GM12892 (cell line): ENCODE measurements at regions not wholly inside any gene's neighbourhood (a gene's known extent, or its start where the extent isn't known, plus 50 kb on each side); places are given as distances from the start of the nearest gene placed in this dataset.

Source experiments
- DNase-seq: peaks from one replicate; pipeline ENCODE4 v3.0.0; 2011; ENCODE audit not compliant: insufficient read length
- FAIRE-seq: peaks from 2 replicates; lab custom pipeline; 2011; peaks lifted over from hg19 to GRCh38; lab: Jason Lieb, UNC
- POLR2A ChIP-seq: IDR thresholded peaks from 2 replicates; pipeline ENCODE4 v1.6.1; 2011; ENCODE audit warnings: low read depth, low read length, control low read depth
- POLR2AphosphoS5 ChIP-seq: IDR thresholded peaks from 2 replicates; pipeline ENCODE4 v1.6.1; 2011; ENCODE audit warnings: low read depth, low read length, control low read depth
- TAF1 ChIP-seq: IDR thresholded peaks from 2 replicates; pipeline ENCODE4 v1.6.1; 2011; ENCODE audit warnings: low read depth, mild to moderate bottlenecking, control low read depth, low read length, borderline replicate concordance

- DNase-seq (no peak), FAIRE-seq (no peak)
- no peak for TF ChIP-seq POLR2AphosphoS5
These were observed 95.7 kb downstream of the ATPSCKMT start for GRCh38 chr5:10153808-10154537.

GRCh38 chr5:10153394-10153793 is 96.3 kb downstream of the ATPSCKMT start:
- TF ChIP-seq POLR2A (no peak), POLR2AphosphoS5 (no peak), TAF1 (no peak)
- FAIRE-seq, result no peak
- DNase-seq, result no peak

- no peak for DNase-seq
- no peak for TF ChIP-seq POLR2A
- no peak for TF ChIP-seq TAF1
- TF ChIP-seq POLR2AphosphoS5, result no peak
- FAIRE-seq, result no peak
These were observed 98.0 kb downstream of the ATPSCKMT start for GRCh38 chr5:10151656-10152055.

GRCh38 chr5:10149911-10150310 is 99.8 kb downstream of the ATPSCKMT start:
- no peak for DNase-seq
- FAIRE-seq, result no peak
- TF ChIP-seq TAF1 (no peak), POLR2AphosphoS5 (no peak), POLR2A (no peak)

- DNase-seq (no peak), FAIRE-seq (no peak)
- TF ChIP-seq POLR2A (no peak), POLR2AphosphoS5 (no peak), TAF1 (no peak)
These were observed 103.7 kb downstream of the ATPSCKMT start for GRCh38 chr5:10145923-10146401.

- DNase-seq (no peak), FAIRE-seq (no peak)
- no peak for TF ChIP-seq POLR2AphosphoS5
- no peak for TF ChIP-seq TAF1
- no peak for TF ChIP-seq POLR2A
These were observed 105.6 kb downstream of the ATPSCKMT start for GRCh38 chr5:10144040-10144439.

GRCh38 chr5:10140195-10140973 is 109.3 kb downstream of the ATPSCKMT start:
- no peak for DNase-seq
- TF ChIP-seq POLR2AphosphoS5 (no peak), POLR2A (no peak), TAF1 (no peak)
- FAIRE-seq, result no peak

GRCh38 chr5:10138395-10139057 is 111.2 kb downstream of the ATPSCKMT start:
- DNase-seq (no peak), FAIRE-seq (no peak)
- TF ChIP-seq POLR2AphosphoS5 (no peak), POLR2A (no peak), TAF1 (no peak)

- DNase-seq (no peak), FAIRE-seq (no peak)
- no peak for TF ChIP-seq POLR2AphosphoS5
- no peak for TF ChIP-seq POLR2A
- TF ChIP-seq TAF1, result no peak
These were observed 115.9 kb downstream of the ATPSCKMT start for GRCh38 chr5:10133830-10134229.

- DNase-seq (no peak), FAIRE-seq (no peak)
- TF ChIP-seq POLR2A (no peak), POLR2AphosphoS5 (no peak), TAF1 (no peak)
These were observed 118.8 kb downstream of the ATPSCKMT start for GRCh38 chr5:10130881-10131280.

GRCh38 chr5:10126900-10127299 is 122.8 kb downstream of the ATPSCKMT start:
- no peak for DNase-seq
- FAIRE-seq, result no peak
- TF ChIP-seq TAF1 (no peak), POLR2AphosphoS5 (no peak), POLR2A (no peak)

- DNase-seq (no peak), FAIRE-seq (no peak)
- TF ChIP-seq POLR2AphosphoS5 (no peak), TAF1 (no peak), POLR2A (no peak)
These were observed 124.6 kb downstream of the ATPSCKMT start for GRCh38 chr5:10125116-10125515.

GRCh38 chr5:10124287-10124686 is 125.4 kb downstream of the ATPSCKMT start:
- TF ChIP-seq TAF1 (no peak), POLR2A (no peak), POLR2AphosphoS5 (no peak)
- DNase-seq, result no peak
- FAIRE-seq, result no peak
